ENCODE measurements at regions not wholly inside any gene's neighbourhood (a gene's known extent, or its start where the extent isn't known, plus 50 kb on each side); places are given as distances from the start of the nearest gene placed in this dataset.

DNA sequence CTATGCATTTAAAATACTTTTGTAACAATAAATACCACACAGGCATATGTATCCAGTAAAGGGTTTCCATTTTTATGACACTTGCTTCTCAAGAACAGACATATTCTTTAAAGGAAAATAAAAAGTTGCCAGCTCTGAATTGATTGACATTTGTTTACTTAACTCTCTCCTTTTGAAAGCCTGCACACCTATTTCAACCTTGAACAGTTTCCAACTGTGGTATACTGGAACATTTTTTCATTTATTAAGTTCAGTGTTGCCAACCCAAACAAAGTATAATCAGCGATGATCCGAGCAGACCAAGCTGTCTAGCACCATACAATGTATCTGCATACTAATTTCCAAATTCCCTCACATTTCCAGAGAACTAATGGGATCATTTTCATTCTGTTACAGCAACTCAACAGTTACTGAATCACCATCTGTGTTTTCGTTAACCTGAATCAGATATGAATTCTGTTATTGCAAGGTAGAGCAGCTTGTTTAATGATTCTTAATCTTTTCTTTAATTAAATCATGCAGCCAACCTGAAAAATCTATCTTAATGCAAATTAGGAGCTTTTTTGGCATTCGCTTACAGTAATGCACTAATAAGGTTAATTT is 725.5 kb upstream of the ZEB2 start:
- TF ChIP-seq, protein P1, sequence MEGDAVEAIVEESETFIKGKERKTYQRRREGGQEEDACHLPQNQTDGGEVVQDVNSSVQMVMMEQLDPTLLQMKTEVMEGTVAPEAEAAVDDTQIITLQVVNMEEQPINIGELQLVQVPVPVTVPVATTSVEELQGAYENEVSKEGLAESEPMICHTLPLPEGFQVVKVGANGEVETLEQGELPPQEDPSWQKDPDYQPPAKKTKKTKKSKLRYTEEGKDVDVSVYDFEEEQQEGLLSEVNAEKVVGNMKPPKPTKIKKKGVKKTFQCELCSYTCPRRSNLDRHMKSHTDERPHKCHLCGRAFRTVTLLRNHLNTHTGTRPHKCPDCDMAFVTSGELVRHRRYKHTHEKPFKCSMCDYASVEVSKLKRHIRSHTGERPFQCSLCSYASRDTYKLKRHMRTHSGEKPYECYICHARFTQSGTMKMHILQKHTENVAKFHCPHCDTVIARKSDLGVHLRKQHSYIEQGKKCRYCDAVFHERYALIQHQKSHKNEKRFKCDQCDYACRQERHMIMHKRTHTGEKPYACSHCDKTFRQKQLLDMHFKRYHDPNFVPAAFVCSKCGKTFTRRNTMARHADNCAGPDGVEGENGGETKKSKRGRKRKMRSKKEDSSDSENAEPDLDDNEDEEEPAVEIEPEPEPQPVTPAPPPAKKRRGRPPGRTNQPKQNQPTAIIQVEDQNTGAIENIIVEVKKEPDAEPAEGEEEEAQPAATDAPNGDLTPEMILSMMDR (IDR thresholded peaks at IDR 0.05): no peak
- no peak for TF ChIP-seq TCF7L2 (IDR thresholded peaks at IDR 0.05; ENCODE audit: low read depth, low read length)
- TF ChIP-seq SIN3A (IDR thresholded peaks at IDR 0.05; ENCODE audit: borderline replicate concordance, insufficient read depth, low read depth, low read length): no peak
- TF ChIP-seq POLR2AphosphoS5 (IDR thresholded peaks at IDR 0.05; ENCODE audit: low read depth, low read length): no peak
- TF ChIP-seq REST (IDR thresholded peaks at IDR 0.05; ENCODE audit: insufficient read depth in 1 of 2, low read depth in 2 of 2, low read length in 1 of 2): no peak
